Psoas muscle (tissue), 7 donors: ENCODE measurements at regions not wholly inside any gene's neighbourhood (a gene's known extent, or its start where the extent isn't known, plus 50 kb on each side); places are given as distances from the start of the nearest gene placed in this dataset.
"Not testable (repeated sequence)": the region's sequence is repeated elsewhere in the genome, so short reads cannot be mapped to it uniquely, and the experiment has no call there.

ENCODE experiments used
- ATAC-seq, 4 donors: fragments of 200-7000 bp; cut with Tn5 transposase; one replicate each; pipeline ENCODE4 v1.9.1; 2020; ENCODE audit warnings: moderate library complexity in 3 of 4, mild to moderate bottlenecking in 2 of 4
- DNase-seq, 2 donors: peaks; one replicate each; pipeline ENCODE4 v3.0.0-alpha.2; 2020
- H3K27ac ChIP-seq: fragments of 200-600 bp; one replicate; pipeline ENCODE4 v1.8.0; 2022
- H3K27me3 ChIP-seq, 3 donors: fragments of 200-600 bp in 1 of 3; one replicate each; pipeline versions ENCODE4 v1.6.1 to v1.8.0; 2013 to 2022; ENCODE audit warnings: low read length in 2 of 3, mild to moderate bottlenecking in 2 of 3, moderate library complexity in 1 of 3; ENCODE audit not compliant: insufficient read depth in 3 of 3
- H3K36me3 ChIP-seq, 2 donors: fragments of 200-600 bp in 1 of 2; one replicate each; pipeline versions ENCODE4 v1.6.1 to v1.8.0; 2013 to 2022; ENCODE audit warnings: low read depth in 1 of 2, mild to moderate bottlenecking in 1 of 2, moderate library complexity in 1 of 2; ENCODE audit not compliant: insufficient read depth in 1 of 2
- H3K4me1 ChIP-seq: fragments of 200-600 bp; one replicate; pipeline ENCODE4 v1.8.0; 2022
- H3K4me3 ChIP-seq: fragments of 200-600 bp; one replicate; pipeline ENCODE4 v1.8.0; 2022; ENCODE audit warnings: mild to moderate bottlenecking
- H3K9me3 ChIP-seq: fragments of 200-600 bp; one replicate; pipeline ENCODE4 v1.8.0; 2022
- CTCF ChIP-seq: fragments of 200-600 bp; IDR thresholded peaks from one replicate; pipeline ENCODE4 v1.8.0; 2022; ENCODE audit warnings: antibody characterized with exemption
- WGBS, 3 donors: extraction: QIAGEN DNeasy Blood & Tissue Kit; methylation state at CpG; one replicate each; pipeline versions ENCODE4 v1.1.6 to v1.1.7; 2013; 5-methylcytosine and 5-hydroxymethylcytosine counted together
- intact Hi-C, 2 donors: fragments of 100-400 bp; cut with DNase I; formaldehyde crosslinking; loops; one replicate each; pipeline versions ENCODE4 v1.11.0 to v1.14.2; 2022
- donor health status: healthy with polysubstance abuse.
- donor health status: DM: no; HTN: no; CAD: no; lungs with moderate emphysema.
- donor health status: Bipolar disorder and iron deficiency.
- donor health status: healthy.
- donor health status: DM: yes; HTN: yes; CAD: no.
- donor health status: DM: no; HTN: no; CAD: no.
- donor health status: DM: yes; HTN: yes; CAD: no.

GRCh38 chr14:85186082-85186481 lies 343.9 kb upstream of the FLRT2 start:
- TF ChIP-seq CTCF: no peak

DNA sequence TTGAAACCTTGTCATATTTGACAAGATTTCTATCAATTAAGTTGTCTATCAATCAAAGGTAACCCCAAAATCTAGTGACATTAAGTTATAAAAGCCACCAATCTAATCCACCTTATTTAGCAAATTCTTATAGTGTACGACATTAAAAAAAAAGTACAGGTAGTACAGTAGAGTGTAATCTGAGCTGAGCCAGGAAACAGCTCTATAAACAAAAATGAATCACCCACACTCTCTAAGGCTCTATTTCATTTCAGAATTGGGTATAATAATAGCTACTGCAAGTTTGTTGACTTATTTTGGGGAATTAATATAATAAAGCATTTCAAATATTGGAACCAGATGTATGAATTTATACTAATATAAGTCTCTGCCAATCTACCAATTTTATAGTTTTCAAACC lies 342.4 kb upstream of the FLRT2 start:
- DNase-seq (no peak), ATAC-seq (no peak)
- 56 to 63% (median 60%) methylated on average over 1 of the region's 1 CpG for WGBS, 3 donors
- Histone ChIP-seq H3K27ac (no peak overlapping the region), H3K36me3 (no peaks in the 10 kb centered on the region), H3K4me1 (no peaks in the 10 kb centered on the region), H3K4me3 (no peak overlapping the region), H3K27me3 (peaks cover 0 to 4% (median 0%) of the 10 kb centered on the region in 3 donors), H3K9me3 (no peaks in the 10 kb centered on the region)
- no peak for TF ChIP-seq CTCF
- intact Hi-C loops: no loop called here

More at GRCh38 chr14:85186082-85186481, 343.9 kb upstream of the FLRT2 start:
- Histone ChIP-seq H3K4me1 (no peaks in the 10 kb centered on the region), H3K4me3 (no peak overlapping the region), H3K27me3 (peaks cover 0 to 4% (median 0%) of the 10 kb centered on the region in 3 donors), H3K27ac (no peak overlapping the region), H3K9me3 (no peaks in the 10 kb centered on the region), H3K36me3 (no peaks in the 10 kb centered on the region)
- WGBS, 3 donors: 65 to 71% (median 65%) methylated on average over 8 of the region's 8 CpGs
- DNase-seq: no peak
- ATAC-seq: no peak
- intact Hi-C loops: no loop called here

- TF ChIP-seq CTCF: no peak
- Histone ChIP-seq H3K27ac (no peak overlapping the region), H3K36me3 (no peaks in the 10 kb centered on the region), H3K9me3 (no peaks in the 10 kb centered on the region), H3K4me1 (no peaks in the 10 kb centered on the region), H3K27me3 (peaks cover 0 to 4% (median 0%) of the 10 kb centered on the region in 3 donors), H3K4me3 (no peak overlapping the region)
- intact Hi-C loops: no loop called here
- DNase-seq (no peak), ATAC-seq (no peak)
- WGBS, 3 donors: 97 to 100% (median 97%) methylated on average over 1 of the region's 1 CpG
These were observed 341.1 kb upstream of the FLRT2 start for GRCh38 chr14:85188836-85189235.

- WGBS, 3 donors: 66 to 72% (median 71%) methylated on average over 6 of the region's 6 CpGs
- H3K4me1 ChIP-seq, H3K27me3 ChIP-seq, DNase-seq, ATAC-seq, H3K27ac ChIP-seq, H3K9me3 ChIP-seq, H3K4me3 ChIP-seq, intact Hi-C loops, H3K36me3 ChIP-seq: not testable (repeated sequence)
These were observed 340.7 kb upstream of the FLRT2 start for GRCh38 chr14:85189253-85189652.

DNA sequence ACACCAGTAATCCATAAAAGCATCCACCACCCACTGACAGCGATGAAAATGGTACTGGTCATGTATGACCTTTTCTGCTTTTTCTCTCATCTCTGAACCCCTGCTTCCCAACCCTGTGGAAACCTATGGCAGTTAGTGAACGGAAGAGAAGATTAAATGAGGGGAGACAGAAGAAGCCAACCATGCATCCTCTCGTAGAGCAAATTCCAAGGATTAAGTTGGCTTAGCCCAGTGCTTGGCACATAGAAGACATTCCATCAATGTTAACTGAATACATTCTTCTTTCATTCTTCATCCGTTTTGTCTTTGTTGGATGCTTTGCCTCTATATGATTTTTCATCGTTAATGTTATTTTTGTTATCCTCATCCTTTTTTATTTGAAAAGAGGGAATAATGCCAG lies 339.7 kb upstream of the FLRT2 start:
- intact Hi-C loops: loop anchor here in 1 of 2 donors (10.0 kb wide), 1 partner anchor 335 kb away; no protein-coding TSS in a partner anchor
- 49 to 51% (median 51%) methylated on average over 5 of the region's 5 CpGs for WGBS, 3 donors
- H3K4me3 ChIP-seq: no peak overlapping the region
- no peaks in the 10 kb centered on the region for H3K36me3 ChIP-seq
- no peaks in the 10 kb centered on the region for H3K9me3 ChIP-seq
- H3K27me3 ChIP-seq: peaks cover 0 to 4% (median 0%) of the 10 kb centered on the region in 3 donors
- H3K4me1 ChIP-seq: no peaks in the 10 kb centered on the region
- DNase-seq: no peak
- no peak for TF ChIP-seq CTCF
- no peak for ATAC-seq
- H3K27ac ChIP-seq: no peak overlapping the region
